Fibroblast of lung (primary cell): ENCODE measurements at regions not wholly inside any gene's neighbourhood (a gene's known extent, or its start where the extent isn't known, plus 50 kb on each side); places are given as distances from the start of the nearest gene placed in this dataset.

Experiments
- DNase-seq, 2 donors: peaks; one replicate each; pipeline versions ENCODE4 v3.0.0 to v3.0.0-alpha.2; 2010; ENCODE audit warnings: low read depth in 2 of 2
- H2AFZ ChIP-seq: 2 replicates; pipeline ENCODE4 v1.5.1; 2012; ENCODE audit warnings: low read length, control low read depth, inconsistent platforms
- H3K27ac ChIP-seq: 2 replicates; pipeline ENCODE4 v1.5.1; 2011; ENCODE audit warnings: low read length, control low read depth; ENCODE audit not compliant: insufficient read depth
- H3K27me3 ChIP-seq: 2 replicates; pipeline ENCODE4 v1.5.1; 2011; ENCODE audit warnings: mild to moderate bottlenecking, low read length; ENCODE audit not compliant: control insufficient read depth, insufficient read depth
- H3K36me3 ChIP-seq: 2 replicates; pipeline ENCODE4 v1.5.1; 2011; ENCODE audit warnings: low read length; ENCODE audit not compliant: control insufficient read depth, insufficient read depth
- H3K4me1 ChIP-seq: 2 replicates; pipeline ENCODE4 v1.5.1; 2011; ENCODE audit warnings: low read length; ENCODE audit not compliant: control insufficient read depth, insufficient read depth; ENCODE audit errors: extremely low read depth
- H3K4me2 ChIP-seq: 2 replicates; pipeline ENCODE4 v1.5.1; 2011; ENCODE audit warnings: low read length, control low read depth; ENCODE audit not compliant: insufficient read depth; ENCODE audit errors: extremely low read depth
- H3K4me3 ChIP-seq, 4 experiments: fragments of 200-600 bp in 1 of 4; sonication (generic) in 1 of 4; replicated peaks in 1 of 4; 2 replicates each; pipeline ENCODE4 v1.5.1; 2011 to 2016; ENCODE audit warnings: low read length in 4 of 4, low read depth in 3 of 4, mild to moderate bottlenecking in 3 of 4, control low read depth in 2 of 4, inconsistent platforms in 1 of 4, mixed read lengths in 1 of 4; ENCODE audit not compliant: insufficient read depth in 1 of 4; ENCODE audit errors: control extremely low read depth in 1 of 4
- H3K79me2 ChIP-seq: 2 replicates; pipeline ENCODE4 v1.5.1; 2012; ENCODE audit warnings: mild to moderate bottlenecking, low read length, inconsistent platforms; ENCODE audit not compliant: control insufficient read depth, insufficient read depth
- H3K9ac ChIP-seq: 2 replicates; pipeline ENCODE4 v1.5.1; 2011; ENCODE audit warnings: mild to moderate bottlenecking, low read length, control low read depth; ENCODE audit not compliant: insufficient read depth
- H3K9me3 ChIP-seq: 2 replicates; pipeline ENCODE4 v1.5.1; 2012; ENCODE audit warnings: low read depth, low read length; ENCODE audit not compliant: control insufficient read depth, insufficient read depth
- H4K20me1 ChIP-seq: 2 replicates; pipeline ENCODE4 v1.5.1; 2011; ENCODE audit warnings: low read length; ENCODE audit not compliant: control insufficient read depth, insufficient read depth; ENCODE audit errors: extremely low read depth
- CTCF ChIP-seq, 2 donors: IDR thresholded peaks in 1 of 2; conservative IDR thresholded peaks in 1 of 2; 1 replicate in 1 of 2; 2 replicates in 1 of 2; pipeline ENCODE4 v1.5.1; 2011 to 2012; ENCODE audit warnings: low read length in 2 of 2, control low read depth in 1 of 2, inconsistent platforms in 1 of 2, low read depth in 1 of 2, mild to moderate bottlenecking in 1 of 2
- EZH2 ChIP-seq: IDR thresholded peaks from 2 replicates; pipeline ENCODE4 v1.5.1; 2012; ENCODE audit warnings: low read length, control low read depth, mild to moderate bottlenecking; ENCODE audit errors: missing control alignments

GRCh38 chr12:17301544-17301943 lies 695.6 kb upstream of the LMO3 start:
- Histone ChIP-seq H3K9ac (no peak overlapping the region), H3K27ac (no peak overlapping the region), H3K9me3 (no peaks in the 10 kb centered on the region), H2AFZ (no peak overlapping the region), H3K4me2 (no peak overlapping the region), H3K4me1 (no peaks in the 10 kb centered on the region), H3K27me3 (no peaks in the 10 kb centered on the region), H3K79me2 (no peaks in the 10 kb centered on the region), H4K20me1 (no peaks in the 10 kb centered on the region), H3K36me3 (no peaks in the 10 kb centered on the region), H3K4me3 (no peak overlapping the region)
- no peak for DNase-seq
- TF ChIP-seq CTCF (conservative IDR thresholded peaks at IDR 0.05 in 1 of 2, IDR thresholded peaks at IDR 0.05 in 1 of 2; ENCODE audit: low read depth in 1 of 2, low read length in 2 of 2) (no peak), EZH2 (no peak)

- H4K20me1 ChIP-seq, result no peaks in the 10 kb centered on the region
- H3K36me3 ChIP-seq, result no peaks in the 10 kb centered on the region
- H2AFZ ChIP-seq, result no peak overlapping the region
- H3K79me2 ChIP-seq, result no peaks in the 10 kb centered on the region
- no peak for DNase-seq
- H3K27me3 ChIP-seq, result no peaks in the 10 kb centered on the region
- no peak overlapping the region for H3K27ac ChIP-seq
- H3K9ac ChIP-seq, result no peak overlapping the region
- TF ChIP-seq EZH2, result no peak
- TF ChIP-seq CTCF (conservative IDR thresholded peaks at IDR 0.05 in 1 of 2, IDR thresholded peaks at IDR 0.05 in 1 of 2; ENCODE audit: low read depth in 1 of 2, low read length in 2 of 2), result no peak
- H3K4me3 ChIP-seq, result no peak overlapping the region
- no peak overlapping the region for H3K4me2 ChIP-seq
- no peaks in the 10 kb centered on the region for H3K4me1 ChIP-seq
- H3K9me3 ChIP-seq, result no peaks in the 10 kb centered on the region
Measured at GRCh38 chr12:17296882-17297281, 690.9 kb upstream of the LMO3 start.

DNA sequence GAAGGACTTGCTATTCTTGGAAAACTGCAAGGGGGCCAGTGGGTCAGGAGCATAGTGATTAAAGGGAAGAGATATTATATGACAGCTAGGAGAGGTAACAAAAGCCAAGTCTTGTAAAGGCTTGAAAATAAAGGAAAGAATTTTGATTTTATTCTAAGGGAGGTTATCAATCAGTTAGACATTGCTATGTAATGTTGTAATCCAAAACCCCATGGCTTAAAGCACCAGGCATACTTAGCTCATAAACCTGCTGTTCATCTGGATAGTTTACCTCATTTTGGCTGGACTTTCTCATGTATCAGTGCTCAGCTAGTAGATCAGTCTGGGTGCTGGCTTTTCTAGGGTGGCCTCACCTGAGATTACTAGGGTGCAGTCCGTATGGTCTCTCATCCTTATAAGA lies 680.9 kb upstream of the LMO3 start:
- H3K79me2 ChIP-seq, result no peaks in the 10 kb centered on the region
- H2AFZ ChIP-seq, result no peak overlapping the region
- no peaks in the 10 kb centered on the region for H3K9me3 ChIP-seq
- DNase-seq, result no peak
- H3K4me2 ChIP-seq, result no peak overlapping the region
- no peaks in the 10 kb centered on the region for H4K20me1 ChIP-seq
- no peak overlapping the region for H3K27ac ChIP-seq
- H3K27me3 ChIP-seq, result no peaks in the 10 kb centered on the region
- no peak for TF ChIP-seq EZH2
- no peak overlapping the region for H3K9ac ChIP-seq
- no peaks in the 10 kb centered on the region for H3K4me1 ChIP-seq
- no peaks in the 10 kb centered on the region for H3K36me3 ChIP-seq
- no peak overlapping the region for H3K4me3 ChIP-seq

DNA sequence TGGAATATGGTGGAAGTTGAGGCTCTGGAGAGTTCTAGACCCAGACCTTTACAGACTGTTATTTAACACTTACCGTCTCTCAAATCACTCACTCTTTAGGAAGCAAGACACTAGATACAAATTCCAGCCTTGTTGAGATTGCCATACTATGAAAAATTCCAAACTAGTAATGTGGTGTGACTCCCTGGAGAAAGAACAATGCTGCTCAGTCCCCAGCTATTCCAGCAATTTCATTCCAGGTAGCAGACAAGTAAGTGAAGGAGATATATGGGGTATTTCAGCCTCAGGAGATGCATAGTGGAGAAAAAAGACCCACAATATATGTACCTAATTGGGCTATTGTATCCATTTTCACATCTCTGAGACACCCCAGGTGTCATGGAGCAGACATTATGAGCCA lies 678.9 kb upstream of the LMO3 start:
- no peak overlapping the region for H3K27ac ChIP-seq
- H3K9me3 ChIP-seq, result no peaks in the 10 kb centered on the region
- H3K27me3 ChIP-seq, result no peaks in the 10 kb centered on the region
- H3K4me2 ChIP-seq, result no peak overlapping the region
- no peak for DNase-seq
- no peak overlapping the region for H3K9ac ChIP-seq
- H3K79me2 ChIP-seq, result no peaks in the 10 kb centered on the region
- H4K20me1 ChIP-seq, result no peaks in the 10 kb centered on the region
- no peak overlapping the region for H3K4me3 ChIP-seq
- no peak for TF ChIP-seq CTCF (conservative IDR thresholded peaks at IDR 0.05 in 1 of 2, IDR thresholded peaks at IDR 0.05 in 1 of 2; ENCODE audit: low read depth in 1 of 2, low read length in 2 of 2)
- TF ChIP-seq EZH2, result no peak
- no peaks in the 10 kb centered on the region for H3K36me3 ChIP-seq
- H3K4me1 ChIP-seq, result no peaks in the 10 kb centered on the region
- no peak overlapping the region for H2AFZ ChIP-seq
